ENCODE measurements at regions not wholly inside any gene's neighbourhood (a gene's known extent, or its start where the extent isn't known, plus 50 kb on each side); places are given as distances from the start of the nearest gene placed in this dataset.

GRCh38 chr1:195415584-195415983 lies 1192.7 kb downstream of the KCNT2 start:
- DNase-seq (ENCODE audit: insufficient read length, low spot score, missing footprints), result no peak
- Histone ChIP-seq H3K4me1 (ENCODE audit: insufficient read depth, low read length) (no peaks in the 10 kb centered on the region), H3K27me3 (ENCODE audit: insufficient read depth, low read length) (no peaks in the 10 kb centered on the region), H3K4me3 (ENCODE audit: insufficient read depth, low read length) (no peak overlapping the region), H2AFZ (ENCODE audit: low read length) (no peak overlapping the region), H4K20me1 (ENCODE audit: insufficient read depth, low read length) (no peaks in the 10 kb centered on the region), H3K79me2 (ENCODE audit: insufficient read depth, low read length) (no peaks in the 10 kb centered on the region), H3K9me3 (ENCODE audit: low read depth, low read length) (peaks cover 3% of the 10 kb centered on the region), H3K27ac (ENCODE audit: low read depth, low read length) (no peak overlapping the region), H3K36me3 (ENCODE audit: insufficient read depth, low read length) (no peaks in the 10 kb centered on the region), H3K4me2 (ENCODE audit: insufficient read depth, low read length) (no peak overlapping the region)
- no peak for TF ChIP-seq CTCF (IDR thresholded peaks at IDR 0.05; ENCODE audit: extremely low read depth, low read depth, low read length)

DNA sequence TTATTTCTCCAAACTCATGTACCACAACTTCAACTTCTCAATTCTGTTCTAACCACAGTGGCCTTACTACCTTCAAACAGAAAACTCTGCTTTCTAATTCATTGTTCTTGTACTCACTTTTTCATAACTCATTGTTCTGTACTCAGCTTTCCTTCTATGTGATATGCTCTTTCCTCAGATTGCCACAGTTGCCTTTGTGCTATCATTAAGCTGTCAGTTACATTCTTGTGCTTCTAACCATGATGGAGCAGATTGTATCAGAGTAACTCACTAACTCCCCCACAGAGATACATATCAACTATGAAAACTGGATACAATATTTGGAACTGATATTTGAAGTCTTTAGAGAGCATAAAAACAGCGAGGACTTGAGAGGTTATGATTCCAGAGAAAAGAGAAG lies 1213.7 kb downstream of the KCNT2 start:
- Histone ChIP-seq H3K4me2 (ENCODE audit: insufficient read depth, low read length) (no peak overlapping the region), H3K4me1 (ENCODE audit: insufficient read depth, low read length) (no peaks in the 10 kb centered on the region), H3K9me3 (ENCODE audit: low read depth, low read length) (peaks cover 2% of the 10 kb centered on the region), H3K27ac (ENCODE audit: low read depth, low read length) (no peak overlapping the region), H2AFZ (ENCODE audit: low read length) (no peak overlapping the region), H4K20me1 (ENCODE audit: insufficient read depth, low read length) (no peaks in the 10 kb centered on the region), H3K4me3 (ENCODE audit: insufficient read depth, low read length) (no peak overlapping the region), H3K27me3 (ENCODE audit: insufficient read depth, low read length) (no peaks in the 10 kb centered on the region), H3K79me2 (ENCODE audit: insufficient read depth, low read length) (no peaks in the 10 kb centered on the region), H3K36me3 (ENCODE audit: insufficient read depth, low read length) (no peaks in the 10 kb centered on the region)
- DNase-seq (ENCODE audit: insufficient read length, low spot score, missing footprints), result no peak
- no peak for TF ChIP-seq CTCF (IDR thresholded peaks at IDR 0.05; ENCODE audit: extremely low read depth, low read depth, low read length)

- Histone ChIP-seq H4K20me1 (ENCODE audit: insufficient read depth, low read length) (no peaks in the 10 kb centered on the region), H3K9me3 (ENCODE audit: low read depth, low read length) (peaks cover 2% of the 10 kb centered on the region), H3K4me1 (ENCODE audit: insufficient read depth, low read length) (no peaks in the 10 kb centered on the region), H3K4me3 (ENCODE audit: insufficient read depth, low read length) (no peak overlapping the region), H3K4me2 (ENCODE audit: insufficient read depth, low read length) (no peak overlapping the region), H3K36me3 (ENCODE audit: insufficient read depth, low read length) (no peaks in the 10 kb centered on the region), H3K27ac (ENCODE audit: low read depth, low read length) (no peak overlapping the region), H2AFZ (ENCODE audit: low read length) (no peak overlapping the region), H3K79me2 (ENCODE audit: insufficient read depth, low read length) (no peaks in the 10 kb centered on the region), H3K27me3 (ENCODE audit: insufficient read depth, low read length) (no peaks in the 10 kb centered on the region)
- DNase-seq (ENCODE audit: insufficient read length, low spot score, missing footprints), result no peak
- TF ChIP-seq CTCF (IDR thresholded peaks at IDR 0.05; ENCODE audit: extremely low read depth, low read depth, low read length), result no peak
Observed at GRCh38 chr1:195376190-195376589, 1232.0 kb downstream of the KCNT2 start.

DNA sequence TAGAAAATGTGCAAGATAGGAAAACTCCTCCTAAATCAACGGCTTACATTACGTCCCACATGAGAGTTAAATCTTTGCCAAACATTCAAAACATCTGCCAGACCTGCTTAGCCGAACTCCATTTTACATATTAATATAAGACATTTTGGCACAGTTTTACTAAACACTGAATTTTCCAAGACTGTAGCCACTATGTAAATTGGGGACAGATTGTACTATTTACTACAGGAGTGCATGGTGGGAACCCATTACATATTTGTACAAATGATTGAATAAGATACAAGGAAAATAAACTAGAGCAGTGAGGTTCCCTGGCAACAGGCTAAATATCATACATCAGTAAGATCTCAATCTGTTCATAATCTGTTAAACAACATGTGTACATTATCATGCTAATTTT lies 1234.4 kb downstream of the KCNT2 start:
- Histone ChIP-seq H3K9me3 (ENCODE audit: low read depth, low read length) (peaks cover 2% of the 10 kb centered on the region), H4K20me1 (ENCODE audit: insufficient read depth, low read length) (no peaks in the 10 kb centered on the region), H3K79me2 (ENCODE audit: insufficient read depth, low read length) (no peaks in the 10 kb centered on the region), H3K36me3 (ENCODE audit: insufficient read depth, low read length) (no peaks in the 10 kb centered on the region), H2AFZ (ENCODE audit: low read length) (no peak overlapping the region), H3K27me3 (ENCODE audit: insufficient read depth, low read length) (no peaks in the 10 kb centered on the region), H3K4me2 (ENCODE audit: insufficient read depth, low read length) (no peak overlapping the region), H3K27ac (ENCODE audit: low read depth, low read length) (no peak overlapping the region), H3K4me3 (ENCODE audit: insufficient read depth, low read length) (no peak overlapping the region), H3K4me1 (ENCODE audit: insufficient read depth, low read length) (no peaks in the 10 kb centered on the region)
- no peak for TF ChIP-seq CTCF (IDR thresholded peaks at IDR 0.05; ENCODE audit: extremely low read depth, low read depth, low read length)
- DNase-seq (ENCODE audit: insufficient read length, low spot score, missing footprints), result no peak

All from osteoblast (primary cell).